OCI-LY3 (cell line): ENCODE measurements at regions not wholly inside any gene's neighbourhood (a gene's known extent, or its start where the extent isn't known, plus 50 kb on each side); places are given as distances from the start of the nearest gene placed in this dataset.

Experiments
- EZH2phosphoT487 ChIP-seq: fragments of 200-600 bp; shearing (Covaris generic); IDR thresholded peaks from 2 replicates; pipeline ENCODE4 v1.6.1; 2018; ENCODE audit warnings: antibody characterized with exemption, mixed run types, low read depth
- TF ChIP-seq, protein P1 (sequence below): fragments of 200-600, 300-600 bp; sonication (generic); IDR thresholded peaks from 2 replicates; pipeline ENCODE4 v1.5.1; 2014; ENCODE audit warnings: antibody characterized with exemption, low read length, low read depth

DNA sequence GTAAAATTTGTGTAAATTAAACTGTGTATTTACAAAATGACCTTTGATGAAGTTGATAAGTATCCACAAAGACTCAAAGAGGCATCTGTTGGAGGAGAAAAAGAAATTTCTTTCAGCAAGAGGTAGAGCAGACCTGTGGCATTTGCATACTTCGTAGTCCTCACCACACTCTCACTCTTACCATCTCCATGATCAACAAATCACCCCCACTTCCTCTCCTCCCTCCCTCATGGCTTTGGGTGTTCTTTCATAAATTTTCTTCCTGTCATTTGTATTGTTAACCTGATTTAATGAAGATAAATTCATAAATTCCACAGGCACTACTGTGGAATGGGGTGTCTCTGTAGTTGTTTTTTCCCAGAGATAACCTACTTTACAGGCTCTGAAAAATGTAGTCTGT, 366.5 kb downstream of the ZNF674 start:
- TF ChIP-seq, protein P1, sequence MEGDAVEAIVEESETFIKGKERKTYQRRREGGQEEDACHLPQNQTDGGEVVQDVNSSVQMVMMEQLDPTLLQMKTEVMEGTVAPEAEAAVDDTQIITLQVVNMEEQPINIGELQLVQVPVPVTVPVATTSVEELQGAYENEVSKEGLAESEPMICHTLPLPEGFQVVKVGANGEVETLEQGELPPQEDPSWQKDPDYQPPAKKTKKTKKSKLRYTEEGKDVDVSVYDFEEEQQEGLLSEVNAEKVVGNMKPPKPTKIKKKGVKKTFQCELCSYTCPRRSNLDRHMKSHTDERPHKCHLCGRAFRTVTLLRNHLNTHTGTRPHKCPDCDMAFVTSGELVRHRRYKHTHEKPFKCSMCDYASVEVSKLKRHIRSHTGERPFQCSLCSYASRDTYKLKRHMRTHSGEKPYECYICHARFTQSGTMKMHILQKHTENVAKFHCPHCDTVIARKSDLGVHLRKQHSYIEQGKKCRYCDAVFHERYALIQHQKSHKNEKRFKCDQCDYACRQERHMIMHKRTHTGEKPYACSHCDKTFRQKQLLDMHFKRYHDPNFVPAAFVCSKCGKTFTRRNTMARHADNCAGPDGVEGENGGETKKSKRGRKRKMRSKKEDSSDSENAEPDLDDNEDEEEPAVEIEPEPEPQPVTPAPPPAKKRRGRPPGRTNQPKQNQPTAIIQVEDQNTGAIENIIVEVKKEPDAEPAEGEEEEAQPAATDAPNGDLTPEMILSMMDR: no peak
- no peak for TF ChIP-seq EZH2phosphoT487
